ENCODE measurements at regions not wholly inside any gene's neighbourhood (a gene's known extent, or its start where the extent isn't known, plus 50 kb on each side); places are given as distances from the start of the nearest gene placed in this dataset.

DNA sequence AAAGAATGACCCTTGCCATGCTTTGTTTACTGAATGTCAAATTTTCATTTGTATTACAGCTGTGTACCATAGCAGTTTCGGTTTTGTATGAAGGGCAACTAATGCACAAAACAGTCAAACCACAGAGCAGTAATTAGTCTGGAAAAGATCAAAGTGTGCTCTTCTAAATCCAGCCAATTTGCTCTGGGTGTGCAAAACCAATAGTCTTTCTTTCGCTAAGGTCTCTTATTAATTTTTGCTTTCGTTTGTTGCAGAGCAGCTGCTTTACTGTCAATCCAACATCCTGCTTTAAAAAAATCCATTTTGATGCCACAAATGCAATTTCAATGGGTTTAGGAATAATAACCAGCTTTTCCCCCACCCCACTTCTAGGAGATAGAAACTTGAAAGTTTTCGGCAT lies 114.2 kb downstream of the BRMS1L start:
- TF ChIP-seq ZFX (IDR thresholded peaks at IDR 0.05) (no peak), SRF (IDR thresholded peaks at IDR 0.05; ENCODE audit: low read depth) (no peak), ELF1 (IDR thresholded peaks at IDR 0.05; ENCODE audit: borderline replicate concordance, low read depth) (no peak), ZNF274 (IDR thresholded peaks at IDR 0.05; ENCODE audit: low read depth, low read length) (no peak), SIN3A (IDR thresholded peaks at IDR 0.05; ENCODE audit: low read depth) (no peak), EZH2phosphoT487 (IDR thresholded peaks at IDR 0.05; ENCODE audit: borderline replicate concordance) (no peak), JUND (IDR thresholded peaks at IDR 0.05) (no peak), TCF7L2 (IDR thresholded peaks at IDR 0.05; ENCODE audit: borderline replicate concordance, extremely low read depth, insufficient read depth, insufficient read length) (no peak), CBX3 (IDR thresholded peaks at IDR 0.05; ENCODE audit: low read depth) (no peak), CEBPB (IDR thresholded peaks at IDR 0.05; ENCODE audit: low read depth) (no peak), POLR2AphosphoS5 (IDR thresholded peaks at IDR 0.05; ENCODE audit: low read depth, low read length) (no peak), FOSL1 (IDR thresholded peaks at IDR 0.05; ENCODE audit: low read depth) (no peak), ATF3 (IDR thresholded peaks at IDR 0.05) (no peak), EGR1 (IDR thresholded peaks at IDR 0.05; ENCODE audit: low read depth) (no peak), CTCF (IDR thresholded peaks at IDR 0.05 in 2 of 3, conservative IDR thresholded peaks at IDR 0.05 in 1 of 3; ENCODE audit: borderline replicate concordance in 1 of 3, insufficient read depth in 1 of 3, low read depth in 2 of 3, low read length in 2 of 3) (no peak), YY1 (IDR thresholded peaks at IDR 0.05; ENCODE audit: extremely low read depth, insufficient replicate concordance, low read depth, low read length) (no peak), RAD21 (IDR thresholded peaks at IDR 0.05; ENCODE audit: low read depth) (no peak), MAX (IDR thresholded peaks at IDR 0.05) (no peak)
- TF ChIP-seq, protein P1, sequence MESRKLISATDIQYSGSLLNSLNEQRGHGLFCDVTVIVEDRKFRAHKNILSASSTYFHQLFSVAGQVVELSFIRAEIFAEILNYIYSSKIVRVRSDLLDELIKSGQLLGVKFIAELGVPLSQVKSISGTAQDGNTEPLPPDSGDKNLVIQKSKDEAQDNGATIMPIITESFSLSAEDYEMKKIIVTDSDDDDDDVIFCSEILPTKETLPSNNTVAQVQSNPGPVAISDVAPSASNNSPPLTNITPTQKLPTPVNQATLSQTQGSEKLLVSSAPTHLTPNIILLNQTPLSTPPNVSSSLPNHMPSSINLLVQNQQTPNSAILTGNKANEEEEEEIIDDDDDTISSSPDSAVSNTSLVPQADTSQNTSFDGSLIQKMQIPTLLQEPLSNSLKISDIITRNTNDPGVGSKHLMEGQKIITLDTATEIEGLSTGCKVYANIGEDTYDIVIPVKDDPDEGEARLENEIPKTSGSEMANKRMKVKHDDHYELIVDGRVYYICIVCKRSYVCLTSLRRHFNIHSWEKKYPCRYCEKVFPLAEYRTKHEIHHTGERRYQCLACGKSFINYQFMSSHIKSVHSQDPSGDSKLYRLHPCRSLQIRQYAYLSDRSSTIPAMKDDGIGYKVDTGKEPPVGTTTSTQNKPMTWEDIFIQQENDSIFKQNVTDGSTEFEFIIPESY (IDR thresholded peaks at IDR 0.05; ENCODE audit: extremely low read depth, insufficient replicate concordance, low read length) = no peak
- DNase-seq (ENCODE audit: low read depth, low spot score) = no peak
- Histone ChIP-seq H3K4me3 (replicated peaks in 1 of 2; ENCODE audit: low read depth in 1 of 2, low read length in 2 of 2) (no peak overlapping the region), H4K20me1 (ENCODE audit: insufficient read depth) (no peaks in the 10 kb centered on the region), H3K9ac (ENCODE audit: low read length) (no peak overlapping the region), H3K36me3 (ENCODE audit: control insufficient read depth in 1 of 2, insufficient read depth in 2 of 2, low read length in 2 of 2) (no peaks in the 10 kb centered on the region), H3K27me3 (ENCODE audit: insufficient read depth, low read length) (no peaks in the 10 kb centered on the region), H3K9me3 (ENCODE audit: control insufficient read depth in 1 of 2, insufficient read depth in 1 of 2, low read depth in 1 of 2, low read length in 2 of 2) (no peaks in the 10 kb centered on the region), H3K9me2 (ENCODE audit: insufficient read depth) (no peaks in the 10 kb centered on the region), H3K4me1 (ENCODE audit: control insufficient read depth in 1 of 2, insufficient read depth in 2 of 2, low read length in 2 of 2) (0 out of 4 replicates have a peak, but pooled peaks cover 0 to 6% of the 10 kb centered on the region in 2 experiments), H3K27ac (ENCODE audit: low read depth, low read length) (no peak overlapping the region), H3K4me2 (ENCODE audit: low read length) (no peak overlapping the region), H3K79me2 (ENCODE audit: insufficient read depth, low read length) (no peaks in the 10 kb centered on the region), H2AFZ (ENCODE audit: low read depth, low read length, poor library complexity, severe bottlenecking) (no peak overlapping the region)
- ATAC-seq = no peak
- intact Hi-C loops (cut with micrococcal nuclease) = no loop called here
- CTCF ChIA-PET = interaction anchor here (2.6 kb wide), 1 partner anchor 14 kb away, joined by 7 read pairs; no protein-coding TSS in a partner anchor
- POLR2A ChIA-PET = no interaction called here
- RAD21 ChIA-PET (ENCODE audit: low non-redundant PET in 1 of 2, low total read pairs in 2 of 2, uncharacterized antibody in 2 of 2, unreplicated experiment in 2 of 2) = no interaction called here
- no TSS peak for BruUV-seq (replicated peaks)

All from HCT116 (cell line).